LNCAP (cell line): ENCODE measurements at regions not wholly inside any gene's neighbourhood (a gene's known extent, or its start where the extent isn't known, plus 50 kb on each side); places are given as distances from the start of the nearest gene placed in this dataset.

Experiments
- CTCF ChIP-seq: fragments of 450-650 bp; IDR thresholded peaks from 2 replicates; pipeline ENCODE4 v1.5.1; 2017; ENCODE audit warnings: mild to moderate bottlenecking

DNA sequence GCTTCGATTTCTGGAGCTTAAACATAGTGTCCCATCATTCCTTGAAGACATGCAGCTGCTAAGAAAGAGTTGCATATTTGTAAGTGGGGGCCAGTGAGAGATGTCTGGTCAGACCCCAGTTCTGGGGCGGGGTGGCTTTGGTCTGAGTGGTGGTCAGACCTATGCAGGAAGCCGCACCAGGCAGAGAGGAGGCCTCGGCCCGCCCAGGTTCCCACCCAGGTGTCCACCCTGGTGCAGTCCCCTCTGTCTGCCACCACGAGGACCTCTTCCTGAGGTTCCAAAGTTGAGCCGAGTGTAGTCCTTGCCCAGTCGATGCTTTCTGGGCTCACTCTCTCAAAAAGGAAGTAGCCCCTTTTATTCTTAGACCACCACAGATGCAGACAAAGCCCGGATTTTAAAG is 122.6 kb upstream of the DLG1 start:
- no peak for TF ChIP-seq CTCF

GRCh38 chr3:197420566-197420965 is 122.2 kb upstream of the DLG1 start:
- no peak for TF ChIP-seq CTCF

- no peak for TF ChIP-seq CTCF
Observed at GRCh38 chr3:197420115-197420514, 121.7 kb upstream of the DLG1 start.

DNA sequence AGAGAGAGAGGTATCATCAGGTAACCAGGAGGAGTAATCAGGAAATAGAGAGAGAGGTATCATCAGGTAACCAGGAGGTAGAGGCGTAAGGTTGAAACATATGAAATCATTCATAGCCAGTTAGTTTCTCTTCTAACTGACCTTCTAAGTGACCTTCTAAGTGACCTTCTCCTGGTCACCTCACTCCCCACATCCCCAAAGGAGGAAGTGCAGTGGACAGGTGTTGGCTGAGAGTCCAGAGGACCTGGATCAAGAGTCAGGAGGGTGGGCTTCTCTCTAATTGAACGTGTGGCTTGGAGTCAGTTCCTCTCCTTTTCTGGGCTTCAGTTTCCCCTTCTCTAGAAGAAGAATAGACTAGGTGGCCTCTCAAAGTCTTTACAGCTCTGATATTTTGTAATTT is 121.3 kb upstream of the DLG1 start:
- no peak for TF ChIP-seq CTCF

- no peak for TF ChIP-seq CTCF
Observed at GRCh38 chr3:197417911-197418618, 119.7 kb upstream of the DLG1 start.

DNA sequence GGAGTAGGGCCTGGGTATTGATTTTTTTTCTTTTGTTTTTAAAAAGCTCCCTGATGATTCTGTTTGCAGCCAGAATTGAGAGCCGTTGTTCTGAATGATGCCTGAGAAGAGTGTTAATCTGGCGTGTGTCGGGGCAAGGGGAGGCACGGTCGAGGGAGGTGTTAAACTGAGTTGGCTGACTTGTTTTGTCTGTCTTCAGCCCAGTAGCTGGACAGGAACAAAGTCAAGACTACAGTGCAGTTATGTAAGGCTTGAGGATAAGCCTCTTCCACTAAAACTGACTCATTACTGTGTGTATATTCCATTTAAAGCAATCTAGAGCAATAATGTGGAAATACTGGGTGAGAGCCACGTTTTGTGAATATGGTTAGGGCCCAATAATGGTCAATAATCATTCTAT is 119.0 kb upstream of the DLG1 start:
- no peak for TF ChIP-seq CTCF

- TF ChIP-seq CTCF: no peak
Observed at GRCh38 chr3:197408177-197408957, 110.0 kb upstream of the DLG1 start.
